Thoracic aorta (tissue), 2 donors: ENCODE measurements at regions not wholly inside any gene's neighbourhood (a gene's known extent, or its start where the extent isn't known, plus 50 kb on each side); places are given as distances from the start of the nearest gene placed in this dataset.
"Not testable (repeated sequence)": the region's sequence is repeated elsewhere in the genome, so short reads cannot be mapped to it uniquely, and the experiment has no call there.

Experiments used
- ATAC-seq: fragments of 150-250 bp; one replicate; pipeline ENCODE4 v1.8.0; 2017; ENCODE audit warnings: low read depth; ENCODE audit not compliant: insufficient number of reproducible peaks, low FRiP score
- DNase-seq: peaks from one replicate; pipeline ENCODE4 v3.0.0-alpha.2; 2020; ENCODE audit warnings: low spot score
- H3K27ac ChIP-seq, 2 donors: fragments of 200-600 bp; sonication (generic); 1 replicate in 1 of 2; 2 replicates in 1 of 2; pipeline ENCODE4 v1.5.1; 2016; ENCODE audit warnings: mild to moderate bottlenecking in 2 of 2, moderate library complexity in 2 of 2
- H3K27me3 ChIP-seq: fragments of 200-600 bp; sonication (generic); replicated peaks from 2 replicates; pipeline ENCODE4 v1.6.0; 2016; ENCODE audit warnings: mild to moderate bottlenecking; ENCODE audit not compliant: insufficient read depth
- H3K36me3 ChIP-seq: fragments of 200-600 bp; sonication (generic); one replicate; pipeline ENCODE4 v1.5.1; 2016
- H3K4me1 ChIP-seq, 2 donors: fragments of 200-600 bp; sonication (generic); 1 replicate in 1 of 2; 2 replicates in 1 of 2; pipeline versions ENCODE4 v1.5.1 to v1.6.0; 2016; ENCODE audit warnings: low read depth in 2 of 2, mild to moderate bottlenecking in 1 of 2; ENCODE audit not compliant: control insufficient read depth in 1 of 2
- H3K4me3 ChIP-seq: fragments of 200-600 bp; sonication (generic); 2 replicates; pipeline ENCODE4 v1.5.1; 2016; ENCODE audit warnings: mild to moderate bottlenecking
- H3K9me3 ChIP-seq: fragments of 200-600 bp; sonication (generic); 2 replicates; pipeline ENCODE4 v1.5.1; 2016
- CTCF ChIP-seq: fragments of 200-600 bp; sonication (generic); IDR thresholded peaks from one replicate; pipeline ENCODE4 v1.5.1; 2019; ENCODE audit warnings: antibody characterized with exemption

GRCh38 chr3:34109846-34110245 is 311.4 kb downstream of the PDCD6IP start:
- DNase-seq (no peak), ATAC-seq (no peak)
- H3K27me3 ChIP-seq: no peaks in the 10 kb centered on the region
- no peak for TF ChIP-seq CTCF
- H3K4me3 ChIP-seq: no peak overlapping the region
- H3K36me3 ChIP-seq: no peaks in the 10 kb centered on the region
- no peaks in the 10 kb centered on the region for H3K4me1 ChIP-seq
- H3K9me3 ChIP-seq: no peaks in the 10 kb centered on the region
- no peak overlapping the region for H3K27ac ChIP-seq

DNA sequence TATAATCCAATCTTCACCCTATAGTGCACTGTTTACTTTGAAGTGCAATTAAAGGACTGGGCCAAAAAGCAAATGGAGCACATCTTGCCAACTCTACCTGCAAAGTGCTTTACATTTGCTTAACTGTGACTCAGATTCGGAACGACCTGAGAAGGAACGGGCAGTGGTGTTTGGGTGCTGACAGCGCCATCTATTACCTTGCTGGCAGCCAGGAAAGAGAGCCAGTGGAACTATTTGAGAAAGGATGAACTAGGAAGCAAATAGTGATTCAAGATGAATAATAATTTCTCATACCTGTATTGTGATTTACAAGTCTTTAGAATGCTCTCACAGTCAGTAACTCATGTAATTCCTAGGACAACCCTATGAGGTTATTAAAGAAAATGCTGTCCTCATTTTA is 312.9 kb downstream of the PDCD6IP start:
- TF ChIP-seq CTCF: no peak

DNA sequence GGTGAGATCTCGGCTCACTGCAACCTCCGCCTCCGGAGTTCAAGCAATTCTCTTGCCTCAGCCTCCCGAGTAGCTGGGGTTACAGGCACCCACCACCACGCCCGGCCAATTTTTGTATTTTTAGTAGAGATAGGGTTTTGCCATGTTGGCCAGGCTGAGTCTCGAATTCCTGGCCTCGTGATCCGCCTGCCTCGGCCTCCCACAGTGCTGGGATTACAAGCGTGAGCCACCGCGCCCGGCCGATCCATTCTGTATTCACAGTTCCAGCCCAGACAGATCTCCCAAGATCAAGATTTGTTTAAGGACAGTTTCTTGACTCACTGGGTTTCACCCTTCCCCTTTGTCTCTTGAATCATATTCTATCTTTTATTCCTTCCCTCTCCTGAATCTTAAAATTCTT is 313.8 kb downstream of the PDCD6IP start:
- H3K9me3 ChIP-seq, H3K27me3 ChIP-seq, H3K27ac ChIP-seq, ATAC-seq, H3K4me3 ChIP-seq, H3K36me3 ChIP-seq, DNase-seq, H3K4me1 ChIP-seq: not testable (repeated sequence)

More for the DNA sequence above, 312.9 kb downstream of the PDCD6IP start:
- Histone ChIP-seq H3K27ac (no peak overlapping the region), H3K9me3 (no peaks in the 10 kb centered on the region), H3K4me1 (no peaks in the 10 kb centered on the region), H3K27me3 (no peaks in the 10 kb centered on the region), H3K4me3 (no peak overlapping the region), H3K36me3 (no peaks in the 10 kb centered on the region)
- DNase-seq (no peak), ATAC-seq (no peak)

DNA sequence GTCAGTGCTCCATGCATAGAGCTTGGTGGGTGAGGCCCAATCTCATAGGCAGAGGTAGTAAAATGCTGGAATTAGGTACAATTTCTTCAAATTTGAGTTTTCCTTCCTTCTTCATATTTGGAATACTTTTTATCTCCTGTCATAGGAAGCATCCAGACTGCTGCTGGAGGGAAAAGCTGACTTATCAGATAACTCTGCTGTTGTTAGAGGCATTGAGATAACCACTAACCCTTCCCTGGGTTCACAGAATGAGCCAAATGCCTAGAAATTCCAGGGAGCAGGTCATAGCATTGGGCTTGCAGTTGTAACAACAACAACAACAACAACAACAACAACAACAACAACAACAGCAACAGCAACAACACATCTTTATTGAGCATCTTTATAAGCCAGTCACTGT is 332.7 kb downstream of the PDCD6IP start:
- ATAC-seq (no peak), DNase-seq (no peak)
- Histone ChIP-seq H3K9me3 (peaks cover 6% of the 10 kb centered on the region), H3K36me3 (no peaks in the 10 kb centered on the region), H3K4me1 (no peaks in the 10 kb centered on the region), H3K27me3 (no peaks in the 10 kb centered on the region), H3K4me3 (no peak overlapping the region), H3K27ac (no peak overlapping the region)
- TF ChIP-seq CTCF: no peak

DNA sequence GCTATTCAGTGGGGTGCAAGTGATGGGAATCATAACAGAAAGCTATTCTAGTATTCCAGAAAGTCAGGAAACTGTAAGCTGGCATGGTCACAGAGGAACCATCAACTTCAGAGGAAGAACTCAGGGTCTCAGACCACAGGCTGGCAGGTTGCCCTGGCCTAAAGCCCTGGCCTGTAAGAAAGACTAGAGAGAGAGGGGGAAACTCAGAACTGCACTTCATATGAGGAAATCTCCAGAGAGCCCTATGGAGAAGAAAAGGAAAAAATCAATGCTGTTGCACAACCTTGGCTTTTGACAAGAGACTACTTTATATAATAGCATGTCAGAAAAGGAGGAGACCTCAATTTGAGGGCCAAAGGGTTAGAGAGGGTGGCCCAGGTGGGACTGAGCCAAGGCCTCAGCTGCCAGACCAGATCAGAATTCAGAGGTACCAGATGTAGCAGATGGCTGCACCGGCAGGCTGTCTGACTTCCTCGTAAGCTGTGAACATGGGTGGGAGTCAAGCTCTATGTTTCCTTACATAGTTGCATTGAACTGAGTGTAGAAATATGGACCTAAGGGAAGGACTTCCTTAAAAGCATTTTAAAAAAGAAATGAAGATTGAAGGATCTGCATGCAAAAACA is 333.8 kb downstream of the PDCD6IP start:
- Histone ChIP-seq H3K27ac (no peak overlapping the region), H3K9me3 (peaks cover 6% of the 10 kb centered on the region)
- no peak for ATAC-seq

More for the DNA sequence above, 333.8 kb downstream of the PDCD6IP start:
- H3K4me3 ChIP-seq: no peak overlapping the region
- DNase-seq: no peak
- H3K27me3 ChIP-seq: no peaks in the 10 kb centered on the region
- no peaks in the 10 kb centered on the region for H3K36me3 ChIP-seq
- no peaks in the 10 kb centered on the region for H3K4me1 ChIP-seq
- TF ChIP-seq CTCF: no peak
